ENCODE measurements at regions not wholly inside any gene's neighbourhood (a gene's known extent, or its start where the extent isn't known, plus 50 kb on each side); places are given as distances from the start of the nearest gene placed in this dataset.

DNA sequence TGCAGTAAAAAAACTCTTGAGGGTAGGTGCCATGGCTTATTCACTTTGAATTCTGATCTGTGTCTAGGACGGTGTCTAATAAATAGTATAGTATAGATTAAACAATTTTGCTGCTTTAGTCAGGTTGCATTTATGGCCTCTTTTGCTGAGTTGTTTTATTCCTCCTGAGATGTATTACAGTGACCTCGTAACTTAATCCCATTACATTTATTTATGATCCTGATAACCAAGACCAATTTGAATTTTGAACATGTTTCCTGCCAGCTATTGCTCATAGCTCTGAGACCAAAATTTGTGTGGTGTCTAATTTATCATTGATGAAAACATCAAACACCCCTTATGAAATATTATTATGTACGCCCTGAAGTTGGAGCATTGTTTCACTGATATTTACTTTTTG, 381.9 kb upstream of the SEMA3C start:
- no peak overlapping the region for H3K4me3 ChIP-seq (ENCODE audit: low read depth, low read length)
- TF ChIP-seq CTCF (IDR thresholded peaks at IDR 0.05; ENCODE audit: insufficient read depth, low read length): no peak
- DNase-seq (ENCODE audit: low read depth): no peak

DNA sequence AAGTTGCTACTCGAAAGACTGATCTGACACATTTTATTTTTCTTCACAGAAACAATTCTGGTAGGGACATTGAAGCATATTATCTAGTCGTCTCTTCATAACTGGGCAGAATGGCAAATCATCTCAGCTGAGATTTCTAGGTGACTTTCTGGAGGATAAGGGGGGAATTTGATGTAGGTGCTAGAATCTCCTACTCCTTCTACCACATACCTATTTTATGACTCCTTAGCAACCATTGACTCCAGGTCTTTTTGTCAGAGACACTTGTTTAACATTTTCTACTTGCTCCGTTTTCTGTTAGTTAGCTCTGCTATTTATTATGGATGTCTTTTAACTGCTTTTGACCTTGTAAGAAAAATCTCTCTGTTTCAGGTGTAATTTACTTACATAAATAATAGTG, 380.9 kb upstream of the SEMA3C start:
- no peak for TF ChIP-seq CTCF (IDR thresholded peaks at IDR 0.05; ENCODE audit: insufficient read depth, low read length)
- DNase-seq (ENCODE audit: low read depth): no peak
- no peak overlapping the region for H3K4me3 ChIP-seq (ENCODE audit: low read depth, low read length)

DNA sequence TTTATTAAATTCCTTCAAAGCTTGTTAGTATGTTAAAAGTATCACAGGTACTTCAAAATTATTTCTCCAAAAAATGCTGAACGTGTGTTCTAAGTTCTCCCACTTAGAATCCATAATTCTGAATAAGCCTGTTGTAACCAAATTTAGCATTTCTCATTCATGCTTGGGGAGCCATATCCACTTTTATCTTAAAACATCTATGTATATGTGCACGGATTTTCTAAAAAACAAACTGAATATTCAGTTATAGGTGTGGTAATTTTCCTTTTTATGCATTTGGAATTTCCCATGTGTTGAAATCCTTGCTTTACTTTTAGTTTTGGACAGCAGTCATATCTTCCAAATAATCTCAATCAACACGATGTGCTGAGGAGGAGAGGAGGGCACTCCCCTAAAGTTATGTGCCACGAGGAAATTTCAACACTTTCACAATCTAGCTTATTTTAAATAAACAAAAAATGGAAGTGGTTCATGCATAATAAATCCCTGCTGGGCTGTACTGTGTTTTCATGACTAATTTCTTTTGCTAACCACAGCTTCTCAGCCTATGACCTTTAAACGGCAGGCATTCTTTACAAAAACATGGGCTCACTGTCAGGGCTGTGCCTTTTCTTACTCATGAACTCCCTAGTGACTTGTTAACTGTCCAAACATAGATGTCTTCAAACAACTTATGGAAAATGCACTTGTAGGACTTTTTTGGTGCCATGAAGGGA, 380.3 kb upstream of the SEMA3C start:
- no peak overlapping the region for H3K4me3 ChIP-seq (ENCODE audit: low read depth, low read length)
- peak; percentile 98 for DNase-seq (ENCODE audit: low read depth)
- TF ChIP-seq CTCF (IDR thresholded peaks at IDR 0.05; ENCODE audit: insufficient read depth, low read length): no peak

DNA sequence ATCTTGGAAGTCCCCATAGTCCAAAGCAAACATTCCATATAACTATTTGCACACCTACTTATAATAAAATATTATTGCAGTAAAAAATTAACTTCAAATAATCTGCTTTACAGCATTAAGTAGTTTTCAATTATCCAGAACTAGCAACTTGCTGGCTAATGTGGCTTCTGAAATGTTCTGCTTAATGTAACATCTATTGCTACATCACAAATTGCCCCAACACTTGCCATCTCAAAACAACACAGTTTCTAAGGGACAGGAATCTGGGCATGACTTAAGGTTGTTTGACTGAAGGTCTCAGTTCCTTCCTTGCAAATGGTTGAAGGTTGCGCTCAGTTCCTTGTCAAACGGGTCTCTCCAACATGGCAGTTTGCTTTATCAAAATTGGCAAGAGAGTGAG, 378.5 kb upstream of the SEMA3C start:
- no peak for TF ChIP-seq CTCF (IDR thresholded peaks at IDR 0.05; ENCODE audit: insufficient read depth, low read length)
- H3K4me3 ChIP-seq (ENCODE audit: low read depth, low read length): no peak overlapping the region
- no peak for DNase-seq (ENCODE audit: low read depth)

DNA sequence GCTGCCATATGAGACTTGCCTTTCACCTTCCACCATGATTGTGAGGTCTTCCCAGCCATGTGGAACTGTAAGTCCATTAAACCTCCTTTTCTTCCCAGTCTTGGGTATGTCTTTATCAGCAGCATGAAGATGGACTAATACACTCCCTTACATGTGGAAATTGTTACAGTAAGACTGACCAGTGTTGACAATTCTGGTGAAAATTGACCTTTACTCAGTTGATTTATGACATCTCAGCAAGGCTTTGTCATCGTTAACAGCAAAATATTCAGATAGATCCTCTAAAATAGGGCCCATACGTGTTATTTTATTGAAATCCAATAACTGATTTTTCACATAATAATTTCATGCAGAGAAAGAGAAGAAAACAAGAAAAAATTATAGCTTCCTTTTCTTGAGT, 377.9 kb upstream of the SEMA3C start:
- no peak for TF ChIP-seq CTCF (IDR thresholded peaks at IDR 0.05; ENCODE audit: insufficient read depth, low read length)
- no peak for DNase-seq (ENCODE audit: low read depth)

DNA sequence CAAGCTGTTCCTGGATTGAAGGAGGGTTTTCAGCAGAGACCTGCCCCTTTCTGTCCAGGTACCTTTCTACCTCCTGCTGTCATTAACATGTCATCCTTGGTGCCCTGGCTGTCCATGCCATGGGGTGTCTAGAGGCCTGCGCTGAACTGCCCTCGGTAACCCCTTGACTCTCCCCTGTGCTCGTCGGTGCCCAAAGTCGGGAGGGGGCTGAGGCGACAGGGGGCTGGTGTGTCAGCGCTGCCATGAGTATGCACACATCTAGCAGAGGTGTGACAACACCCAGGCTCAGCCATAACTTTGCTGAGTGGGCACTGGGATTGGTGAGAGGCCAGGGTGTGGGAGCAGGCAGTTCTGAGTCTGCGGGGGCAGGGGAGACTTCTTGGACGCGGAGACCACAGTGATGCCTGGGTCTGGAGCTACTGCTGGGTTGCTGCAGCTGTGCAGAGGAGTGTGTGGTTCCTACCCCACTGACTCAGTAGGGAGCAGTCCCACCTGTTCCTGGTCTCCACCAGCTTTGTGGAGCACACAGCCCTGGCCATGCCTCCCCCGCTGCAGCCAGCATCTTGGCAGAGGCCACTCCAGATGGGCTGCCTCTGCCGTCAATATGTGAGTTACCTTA, 376.2 kb upstream of the SEMA3C start:
- DNase-seq (ENCODE audit: low read depth): no peak
- no peak for TF ChIP-seq CTCF (IDR thresholded peaks at IDR 0.05; ENCODE audit: insufficient read depth, low read length)
- H3K4me3 ChIP-seq (ENCODE audit: low read depth, low read length): no peak overlapping the region

More for the DNA sequence above, 377.9 kb upstream of the SEMA3C start:
- H3K4me3 ChIP-seq (ENCODE audit: low read depth, low read length): no peak overlapping the region
